AG09319 (cell line): ENCODE measurements at regions not wholly inside any gene's neighbourhood (a gene's known extent, or its start where the extent isn't known, plus 50 kb on each side); places are given as distances from the start of the nearest gene placed in this dataset.

Experiments
- DNase-seq: peaks from one replicate; pipeline ENCODE4 v3.0.0-alpha.2; 2010; ENCODE audit warnings: low read depth; ENCODE audit errors: extremely low read depth
- TF ChIP-seq, protein P1 (sequence below): IDR thresholded peaks from 2 replicates; pipeline ENCODE4 v1.5.1; 2011; ENCODE audit warnings: low read depth, mild to moderate bottlenecking, inconsistent platforms, low read length, moderate library complexity

DNA sequence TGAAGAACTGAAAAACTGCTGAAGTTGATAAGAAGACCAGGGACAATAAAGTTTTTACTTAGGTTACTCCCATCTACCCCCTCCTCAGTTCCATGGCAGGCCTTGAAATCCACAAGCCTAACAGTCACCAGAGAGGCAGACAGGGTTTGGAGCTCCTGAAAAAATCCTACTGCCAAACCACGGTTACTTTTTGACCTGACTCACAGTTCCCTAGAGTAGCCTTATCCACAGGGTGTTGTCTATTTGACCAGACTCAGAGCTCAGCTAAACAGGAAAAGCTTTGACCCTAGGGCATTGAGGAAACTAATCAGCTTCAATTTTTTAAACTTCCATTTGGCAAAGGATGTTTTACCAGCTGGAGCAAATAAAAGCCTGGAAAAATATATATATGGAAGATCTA is 257.7 kb upstream of the NT5E start:
- no peak for DNase-seq
- TF ChIP-seq, protein P1, sequence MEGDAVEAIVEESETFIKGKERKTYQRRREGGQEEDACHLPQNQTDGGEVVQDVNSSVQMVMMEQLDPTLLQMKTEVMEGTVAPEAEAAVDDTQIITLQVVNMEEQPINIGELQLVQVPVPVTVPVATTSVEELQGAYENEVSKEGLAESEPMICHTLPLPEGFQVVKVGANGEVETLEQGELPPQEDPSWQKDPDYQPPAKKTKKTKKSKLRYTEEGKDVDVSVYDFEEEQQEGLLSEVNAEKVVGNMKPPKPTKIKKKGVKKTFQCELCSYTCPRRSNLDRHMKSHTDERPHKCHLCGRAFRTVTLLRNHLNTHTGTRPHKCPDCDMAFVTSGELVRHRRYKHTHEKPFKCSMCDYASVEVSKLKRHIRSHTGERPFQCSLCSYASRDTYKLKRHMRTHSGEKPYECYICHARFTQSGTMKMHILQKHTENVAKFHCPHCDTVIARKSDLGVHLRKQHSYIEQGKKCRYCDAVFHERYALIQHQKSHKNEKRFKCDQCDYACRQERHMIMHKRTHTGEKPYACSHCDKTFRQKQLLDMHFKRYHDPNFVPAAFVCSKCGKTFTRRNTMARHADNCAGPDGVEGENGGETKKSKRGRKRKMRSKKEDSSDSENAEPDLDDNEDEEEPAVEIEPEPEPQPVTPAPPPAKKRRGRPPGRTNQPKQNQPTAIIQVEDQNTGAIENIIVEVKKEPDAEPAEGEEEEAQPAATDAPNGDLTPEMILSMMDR: no peak

DNA sequence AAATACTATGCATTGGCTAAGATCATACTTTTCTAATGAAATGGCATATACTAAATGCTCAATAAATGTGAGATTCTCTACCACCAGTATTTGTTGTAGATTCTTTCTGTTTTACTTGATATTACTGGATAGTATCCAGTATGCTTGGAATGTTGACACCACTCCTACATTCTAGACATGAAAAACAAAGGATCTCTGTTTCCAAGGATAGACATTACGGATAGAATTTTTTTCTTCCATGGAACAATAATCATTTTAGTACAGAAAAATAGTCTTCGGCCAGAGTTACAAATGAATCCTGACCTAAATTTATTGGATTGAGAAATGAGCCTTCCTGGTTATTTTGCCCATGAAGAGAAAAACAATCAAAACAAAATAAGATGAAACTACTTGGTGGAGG is 258.2 kb upstream of the NT5E start:
- no peak for DNase-seq

GRCh38 chr6:85186546-85187175 is 263.2 kb upstream of the NT5E start:
- no peak for DNase-seq
- TF ChIP-seq, protein P1: no peak

More for the DNA sequence above, 258.2 kb upstream of the NT5E start:
- TF ChIP-seq, protein P1: no peak

GRCh38 chr6:85185977-85186376 is 263.9 kb upstream of the NT5E start:
- TF ChIP-seq, protein P1: no peak
- no peak for DNase-seq

- TF ChIP-seq, protein P1: no peak
- no peak for DNase-seq
These were observed 266.0 kb upstream of the NT5E start for GRCh38 chr6:85183841-85184240.

DNA sequence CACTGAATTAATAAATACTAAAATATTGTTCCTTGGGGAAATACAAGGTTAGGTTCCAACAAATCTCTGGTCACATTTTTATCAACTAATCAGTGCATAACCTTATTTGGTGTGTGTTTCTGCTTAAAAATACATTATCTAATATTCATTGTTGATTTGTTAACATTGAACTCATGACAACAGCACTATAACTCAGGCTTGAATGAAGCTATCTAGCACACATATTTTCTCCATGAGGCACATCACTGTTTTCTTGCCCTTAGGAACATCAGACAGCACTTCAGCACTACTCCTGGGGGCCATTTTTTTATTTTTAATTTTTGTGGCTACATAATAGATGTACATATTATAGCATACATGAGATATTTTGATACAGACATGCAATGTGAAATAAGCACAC is 277.2 kb upstream of the NT5E start:
- no peak for DNase-seq

DNA sequence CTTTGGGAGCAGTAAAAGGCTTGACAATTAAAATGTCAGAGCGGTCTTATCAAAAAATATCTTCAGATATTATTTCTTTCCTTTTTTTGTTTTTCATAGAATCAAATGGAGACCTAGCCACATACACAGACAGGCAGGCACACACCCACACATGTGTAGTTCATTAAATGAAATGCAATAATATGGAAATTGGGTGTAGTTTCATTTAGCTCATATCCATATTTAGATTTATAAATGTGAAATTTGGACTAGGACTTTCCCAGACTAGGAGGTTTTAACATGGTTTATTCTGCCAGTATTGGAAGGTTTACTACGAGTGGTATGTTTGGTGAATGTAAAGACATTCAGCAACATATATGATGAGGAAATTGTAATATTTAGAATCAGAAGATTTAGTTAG is 277.7 kb upstream of the NT5E start:
- TF ChIP-seq, protein P1: no peak

More for the DNA sequence above, 277.2 kb upstream of the NT5E start:
- TF ChIP-seq, protein P1: no peak

More for the DNA sequence above, 277.7 kb upstream of the NT5E start:
- DNase-seq: no peak
